HG02840 (cell line): ENCODE measurements at regions not wholly inside any gene's neighbourhood (a gene's known extent, or its start where the extent isn't known, plus 50 kb on each side); places are given as distances from the start of the nearest gene placed in this dataset.

Source experiments
- ATAC-seq: cut with Tn5 transposase; IDR thresholded peaks from one replicate; pipeline ENCODE4 v1.9.1; 2021; ENCODE audit warnings: mild to moderate bottlenecking, moderate library complexity, moderate number of reproducible peaks; ENCODE audit not compliant: unreplicated experiment, low FRiP score

GRCh38 chr12:28925719-28926376, 223.2 kb upstream of the FAR2 start:
- ATAC-seq = no peak

DNA sequence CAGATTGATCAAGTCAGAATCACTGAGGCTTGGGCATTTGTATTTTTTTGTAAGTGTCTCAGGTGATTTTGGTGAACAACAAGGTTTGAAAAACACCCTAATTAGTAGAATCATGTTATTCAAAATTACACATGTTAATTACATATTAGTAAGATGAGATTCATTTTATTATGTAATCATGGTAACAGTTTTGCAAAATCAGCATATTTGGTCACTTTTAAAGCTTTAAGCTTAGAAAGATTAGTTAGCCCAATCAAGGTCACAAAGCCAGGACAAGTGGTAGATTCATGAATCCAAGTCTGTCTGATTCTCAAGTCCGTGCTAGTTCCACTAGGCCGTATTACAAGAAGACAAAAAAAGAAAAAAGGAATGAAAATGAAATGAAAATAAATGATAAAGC, 218.4 kb upstream of the FAR2 start:
- no peak for ATAC-seq

DNA sequence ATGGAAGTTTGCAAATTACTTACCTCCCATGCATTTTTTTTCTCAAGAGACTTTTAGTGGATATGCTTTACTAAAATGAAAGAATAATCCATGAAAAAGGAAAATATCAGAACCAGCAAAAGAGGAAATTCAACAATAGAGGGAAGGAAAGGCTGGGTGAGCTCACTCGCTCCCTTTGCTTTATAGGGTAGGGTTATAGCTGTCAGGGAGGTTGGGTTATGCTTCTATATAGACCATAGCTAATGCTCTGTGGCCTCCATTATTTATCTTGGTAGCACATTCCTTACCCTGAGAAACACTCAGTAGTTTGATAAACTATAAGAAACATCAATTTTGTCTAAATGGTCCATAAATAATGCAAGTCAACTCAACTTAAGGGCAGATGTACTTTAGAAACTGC, 215.9 kb upstream of the FAR2 start:
- ATAC-seq = no peak

- ATAC-seq = no peak
These were observed 215.1 kb upstream of the FAR2 start for GRCh38 chr12:28933864-28934527.

GRCh38 chr12:28936221-28936620, 212.9 kb upstream of the FAR2 start:
- ATAC-seq = no peak

GRCh38 chr12:28936711-28937110, 212.4 kb upstream of the FAR2 start:
- no peak for ATAC-seq

- ATAC-seq = no peak
These were observed 211.9 kb upstream of the FAR2 start for GRCh38 chr12:28937196-28937595.

DNA sequence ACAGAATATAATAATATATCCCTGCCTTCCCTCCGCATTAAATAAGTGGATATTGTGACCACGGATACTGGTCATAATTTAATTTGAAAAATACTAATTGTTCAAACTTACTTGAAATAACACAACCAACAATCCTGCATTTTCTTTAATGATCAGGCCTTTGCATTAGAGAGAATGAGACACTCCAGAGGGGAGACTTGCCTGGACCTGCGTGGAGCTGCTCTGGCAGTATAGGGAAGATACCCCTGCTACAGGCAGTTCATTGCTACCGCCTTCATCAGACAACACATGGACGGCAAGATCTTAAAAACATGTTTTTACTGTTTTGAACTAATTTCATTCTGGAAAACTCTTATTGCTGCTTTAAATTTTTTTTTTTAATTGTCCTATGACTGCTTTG, 211.0 kb upstream of the FAR2 start:
- ATAC-seq = no peak

DNA sequence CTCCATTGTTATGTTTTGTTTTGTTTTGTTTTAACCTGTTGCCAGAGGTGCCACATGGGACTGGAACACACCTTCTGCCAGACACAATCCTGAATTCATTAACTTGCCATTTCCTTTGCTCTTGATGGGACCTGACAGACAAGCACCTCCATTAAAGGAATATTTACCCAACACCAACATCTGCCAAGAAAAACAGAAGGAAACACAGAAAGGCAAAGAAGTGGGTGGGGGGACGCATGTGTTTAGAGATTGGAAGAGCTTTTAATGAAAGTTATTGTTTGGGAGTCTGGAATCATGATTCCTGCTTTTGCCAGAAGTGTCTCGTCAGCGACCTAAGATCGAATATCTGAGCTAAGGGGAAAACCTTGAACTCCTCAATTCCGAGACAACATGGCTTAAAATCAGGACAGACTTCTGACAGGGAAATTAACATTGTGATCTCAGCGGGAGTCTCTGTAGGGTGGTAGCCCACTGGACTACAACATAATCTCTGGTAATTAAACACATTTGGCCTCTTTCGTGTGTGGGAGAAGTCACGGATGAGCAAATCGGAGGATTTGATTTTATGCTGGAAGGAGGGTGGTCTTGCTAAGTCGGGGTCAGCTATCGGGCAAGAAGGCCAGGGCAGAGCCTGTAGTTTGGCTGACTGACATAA, 210.4 kb upstream of the FAR2 start:
- no peak for ATAC-seq

GRCh38 chr12:28939427-28939826, 209.7 kb upstream of the FAR2 start:
- ATAC-seq = no peak

DNA sequence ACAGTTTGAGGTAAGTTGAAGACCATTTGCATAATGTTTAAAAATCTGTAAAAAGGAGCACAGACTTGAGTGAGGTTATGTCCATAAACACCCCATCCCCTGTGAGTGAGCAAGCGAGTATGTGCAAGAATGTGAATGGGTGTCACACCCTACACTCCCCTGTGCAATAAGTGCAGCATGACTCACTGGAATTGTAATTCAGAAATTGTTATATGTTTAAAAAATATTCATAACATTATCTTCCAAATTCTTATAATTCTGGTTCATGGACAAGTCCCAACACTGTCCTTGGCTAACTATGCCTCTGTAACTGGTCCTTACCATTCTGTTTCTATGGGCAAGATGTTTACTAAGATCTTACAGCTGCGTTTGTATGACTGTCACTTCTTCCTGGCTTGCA, 207.8 kb upstream of the FAR2 start:
- ATAC-seq = no peak

DNA sequence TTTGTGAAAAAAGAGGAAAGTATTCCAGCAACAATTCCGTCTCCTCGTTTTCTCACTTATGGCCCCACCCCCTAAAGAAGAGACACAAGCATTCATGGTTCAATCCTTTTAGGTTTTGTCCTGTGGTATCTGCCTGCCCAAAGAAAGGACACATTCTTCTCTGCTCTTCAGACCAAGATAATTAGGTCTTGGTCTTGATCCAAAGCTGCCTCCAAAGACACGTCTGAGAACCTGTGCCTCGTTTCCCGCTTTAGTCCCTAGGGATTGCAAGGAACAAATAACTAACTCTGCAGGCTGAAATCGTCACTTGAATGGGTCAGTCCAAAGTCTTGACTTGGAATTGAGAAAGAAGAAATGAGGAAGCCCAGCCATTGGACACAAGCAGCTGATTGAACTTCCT, 202.7 kb upstream of the FAR2 start:
- no peak for ATAC-seq

- ATAC-seq = no peak
These were observed 200.4 kb upstream of the FAR2 start for GRCh38 chr12:28948685-28949084.

DNA sequence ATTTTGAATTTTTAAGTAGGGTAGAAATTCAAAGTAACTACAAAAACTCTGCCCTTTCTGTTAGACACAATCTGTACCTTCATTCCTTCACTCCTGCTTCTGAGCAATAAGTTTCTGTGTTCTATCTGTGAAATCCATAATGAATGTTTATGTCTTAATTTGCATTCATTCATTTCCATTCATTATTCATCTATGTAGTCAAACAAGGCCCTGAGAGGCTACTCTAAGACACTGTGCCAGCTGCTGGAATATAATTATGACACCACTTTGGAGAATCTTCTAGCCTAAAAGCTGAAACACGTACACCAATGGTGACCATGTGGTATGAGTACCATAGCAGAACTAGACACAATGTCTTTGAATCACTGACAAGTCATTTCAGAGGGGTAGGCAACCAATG, 199.9 kb upstream of the FAR2 start:
- ATAC-seq = no peak

DNA sequence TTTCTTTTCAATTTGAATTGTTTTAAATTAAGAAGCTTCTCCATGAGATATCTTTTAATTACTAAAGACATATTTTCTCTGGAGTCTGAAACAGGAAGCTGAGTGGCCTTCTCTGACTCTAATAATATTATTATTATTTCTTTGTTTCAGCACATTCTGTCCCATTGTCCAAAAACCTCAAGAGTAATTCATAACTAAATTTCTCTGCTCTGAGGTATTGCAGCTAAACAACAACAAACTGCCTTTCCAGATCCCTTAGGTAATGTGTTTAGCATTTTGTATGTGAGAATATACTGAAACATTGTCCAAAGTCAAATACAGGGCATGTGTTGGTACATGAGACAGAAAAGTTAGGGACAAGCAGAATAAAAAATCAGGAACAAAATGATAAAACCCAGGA, 199.0 kb upstream of the FAR2 start:
- ATAC-seq = no peak

DNA sequence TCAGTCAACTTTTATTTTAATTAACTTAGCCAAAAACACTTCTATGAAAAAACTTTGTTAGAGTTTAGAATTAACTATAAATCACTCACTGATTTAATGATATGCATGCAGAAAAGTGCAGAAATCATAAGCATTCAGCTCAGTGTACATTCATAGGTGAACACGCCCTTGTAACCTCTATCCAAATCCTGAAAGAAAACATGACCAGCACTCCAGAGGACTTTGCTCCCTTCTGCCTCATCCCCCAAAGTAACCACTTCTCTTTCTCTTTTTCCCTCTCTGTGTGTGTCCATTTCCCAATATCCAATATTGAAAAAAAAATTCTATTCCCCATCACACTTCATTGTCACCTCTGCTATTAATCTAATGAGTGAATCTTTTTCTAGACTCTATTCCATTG, 197.1 kb upstream of the FAR2 start:
- ATAC-seq = no peak

- ATAC-seq = no peak
These were observed 194.7 kb upstream of the FAR2 start for GRCh38 chr12:28954333-28954732.

DNA sequence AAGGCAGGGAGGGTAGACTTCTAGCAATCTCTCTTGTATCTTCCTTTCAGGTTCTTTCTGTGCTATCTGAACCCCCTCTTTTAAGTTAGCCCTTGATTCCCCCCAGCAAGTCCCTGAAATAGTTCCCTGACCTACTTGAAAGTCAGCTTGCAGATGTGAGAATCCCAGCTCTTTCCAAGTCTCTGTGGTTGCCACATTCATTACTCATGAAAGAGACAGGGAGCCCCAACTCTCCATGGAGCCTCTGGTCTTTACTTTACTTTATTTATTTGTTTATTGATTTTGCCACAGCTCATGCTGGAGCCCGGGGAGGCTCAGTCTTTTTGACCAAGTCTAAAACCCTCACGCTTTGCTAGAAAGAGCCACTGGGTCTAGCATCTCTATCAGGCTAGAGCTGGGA, 193.6 kb upstream of the FAR2 start:
- ATAC-seq = no peak

GRCh38 chr12:28955931-28956330, 193.1 kb upstream of the FAR2 start:
- ATAC-seq = no peak

- no peak for ATAC-seq
These were observed 190.4 kb upstream of the FAR2 start for GRCh38 chr12:28958553-28959195.

GRCh38 chr12:28961948-28962384, 187.1 kb upstream of the FAR2 start:
- ATAC-seq = no peak
